AG08396 (cell line): ENCODE measurements at regions not wholly inside any gene's neighbourhood (a gene's known extent, or its start where the extent isn't known, plus 50 kb on each side); places are given as distances from the start of the nearest gene placed in this dataset.
"Not testable (repeated sequence)": the region's sequence is repeated elsewhere in the genome, so short reads cannot be mapped to it uniquely, and the experiment has no call there.

Source experiments
- DNase-seq: peaks from one replicate; pipeline ENCODE4 v3.0.0; 2012; ENCODE audit warnings: low spot score, mixed read lengths

- DNase-seq, result no peak
Measured at GRCh38 chr5:25451294-25451693, 806.5 kb upstream of the CDH10 start.

DNA sequence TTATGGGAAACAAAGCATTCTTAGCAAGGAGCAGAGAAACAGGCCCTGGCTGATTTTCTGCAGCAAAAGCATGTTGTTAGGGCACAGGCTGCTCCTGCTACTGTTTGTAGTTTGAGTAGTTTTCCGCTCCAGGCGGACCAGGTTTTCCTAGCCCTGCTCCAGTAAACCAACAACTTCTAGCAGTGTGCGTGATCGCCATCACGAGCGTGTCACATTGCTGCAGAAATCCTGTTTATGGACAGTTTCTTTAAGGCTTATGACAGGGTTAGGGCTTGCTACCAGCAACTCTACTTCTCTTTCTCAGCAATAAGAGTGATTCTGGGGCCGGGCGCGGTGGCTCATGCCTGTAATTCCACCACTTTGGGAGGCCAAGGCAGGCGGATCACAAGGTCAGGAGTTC lies 803.9 kb upstream of the CDH10 start:
- DNase-seq, result no peak

DNA sequence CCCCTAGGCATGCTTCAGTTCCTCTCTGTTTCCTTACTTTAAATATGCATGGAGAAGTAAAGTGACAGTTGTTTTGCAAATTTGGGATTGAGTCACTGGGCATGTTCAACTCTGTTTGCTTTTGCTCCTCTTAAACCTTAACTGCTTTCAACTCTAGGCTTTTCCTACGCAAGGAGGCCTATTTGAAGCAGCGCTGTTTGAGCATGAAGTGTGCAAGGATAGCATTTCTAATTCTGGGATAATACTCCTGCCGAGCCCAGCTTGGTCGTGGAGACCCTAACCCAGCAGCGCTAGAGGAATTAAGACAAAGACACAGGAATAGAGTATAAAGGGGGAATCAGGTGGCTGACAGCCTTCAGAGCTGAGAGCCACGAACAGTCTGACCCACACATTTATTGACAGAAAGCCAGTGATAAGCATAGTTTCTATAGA lies 803.4 kb upstream of the CDH10 start:
- DNase-seq, result no peak

GRCh38 chr5:25446061-25446420 lies 801.3 kb upstream of the CDH10 start:
- not testable (repeated sequence) for DNase-seq

- not testable (repeated sequence) for DNase-seq
Measured at GRCh38 chr5:25445381-25446060, 800.7 kb upstream of the CDH10 start.

GRCh38 chr5:25444697-25445096 lies 799.9 kb upstream of the CDH10 start:
- no peak for DNase-seq

DNA sequence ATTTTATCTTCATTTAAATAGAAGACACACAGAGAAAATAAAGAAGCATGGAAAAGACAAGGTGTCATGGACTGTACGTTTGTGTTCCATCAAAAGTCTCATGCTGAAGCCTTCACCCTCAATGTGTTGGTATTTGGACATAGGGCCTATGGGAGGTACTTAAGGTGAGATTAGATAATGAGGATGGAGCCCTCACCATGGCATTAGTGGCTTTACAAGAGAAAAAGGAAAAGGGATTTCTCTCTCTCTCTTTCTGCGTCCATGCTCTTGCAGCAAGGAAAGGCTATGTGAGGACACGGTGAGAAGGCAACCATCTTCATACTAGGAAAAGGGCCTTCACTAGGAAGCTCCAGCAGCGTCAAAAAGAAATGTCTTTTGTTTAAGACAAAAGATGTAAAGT lies 797.0 kb upstream of the CDH10 start:
- DNase-seq, result no peak

- DNase-seq, result no peak
Measured at GRCh38 chr5:25439025-25439424, 794.2 kb upstream of the CDH10 start.

- not testable (repeated sequence) for DNase-seq
Measured at GRCh38 chr5:25438375-25438774, 793.6 kb upstream of the CDH10 start.

DNA sequence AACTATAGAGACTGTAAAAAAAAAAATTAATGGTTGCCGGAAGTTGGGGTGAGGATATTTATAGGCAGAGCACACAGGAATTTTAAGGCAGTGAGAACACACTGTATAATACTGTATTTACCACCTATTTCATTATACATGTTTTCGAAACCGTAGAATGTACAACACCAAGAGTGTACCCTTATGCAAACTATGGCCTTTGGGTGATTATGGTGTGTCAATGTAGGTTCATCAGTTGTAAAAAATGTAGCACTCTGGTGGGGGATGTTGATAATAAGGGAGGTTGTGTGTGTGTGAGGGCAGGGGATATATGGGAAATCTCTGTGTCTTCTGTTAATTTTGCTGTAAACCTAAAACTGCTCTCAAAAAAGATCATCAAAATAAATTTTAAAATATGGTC lies 791.7 kb upstream of the CDH10 start:
- DNase-seq, result no peak

DNA sequence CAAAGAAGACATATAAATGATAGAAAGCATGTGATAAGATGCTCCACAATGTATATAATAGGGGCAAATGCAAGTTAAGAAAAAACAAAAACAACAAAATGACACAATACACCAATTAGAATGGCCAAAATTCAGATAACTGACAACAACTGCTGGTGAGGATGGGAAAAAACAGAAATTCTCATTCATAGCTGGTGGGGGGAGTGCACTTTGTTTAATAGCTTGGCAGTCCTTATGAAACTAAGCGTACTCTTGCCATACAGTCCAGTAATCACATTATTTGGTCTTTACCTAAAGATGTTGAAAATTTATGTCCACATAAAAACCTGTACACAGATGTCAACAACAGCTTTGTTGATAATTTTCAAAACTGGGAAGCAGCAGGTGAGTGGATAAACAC lies 791.1 kb upstream of the CDH10 start:
- DNase-seq, result no peak

GRCh38 chr5:25427240-25427639 lies 782.5 kb upstream of the CDH10 start:
- DNase-seq, result no peak

DNA sequence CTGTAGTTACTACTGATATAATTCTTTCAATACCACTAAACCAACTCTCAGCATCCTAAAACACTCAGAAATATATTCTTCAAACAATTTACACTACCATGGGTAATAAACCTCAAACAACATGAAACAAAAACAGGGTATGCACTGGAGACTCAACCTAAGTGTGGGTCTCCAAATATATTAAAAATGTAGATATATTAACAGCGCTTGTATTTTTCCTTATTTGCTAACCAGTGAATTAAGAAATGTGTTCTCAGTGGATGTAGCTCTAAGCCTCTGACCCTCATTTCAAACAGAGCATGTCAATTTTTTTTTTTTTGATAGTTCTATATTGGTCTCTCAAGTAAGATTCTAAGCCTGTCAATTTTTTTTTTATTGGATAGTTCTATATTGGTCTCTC lies 778.5 kb upstream of the CDH10 start:
- no peak for DNase-seq

- no peak for DNase-seq
Measured at GRCh38 chr5:25419684-25420083, 774.9 kb upstream of the CDH10 start.

GRCh38 chr5:25418978-25419377 lies 774.2 kb upstream of the CDH10 start:
- DNase-seq, result no peak

DNA sequence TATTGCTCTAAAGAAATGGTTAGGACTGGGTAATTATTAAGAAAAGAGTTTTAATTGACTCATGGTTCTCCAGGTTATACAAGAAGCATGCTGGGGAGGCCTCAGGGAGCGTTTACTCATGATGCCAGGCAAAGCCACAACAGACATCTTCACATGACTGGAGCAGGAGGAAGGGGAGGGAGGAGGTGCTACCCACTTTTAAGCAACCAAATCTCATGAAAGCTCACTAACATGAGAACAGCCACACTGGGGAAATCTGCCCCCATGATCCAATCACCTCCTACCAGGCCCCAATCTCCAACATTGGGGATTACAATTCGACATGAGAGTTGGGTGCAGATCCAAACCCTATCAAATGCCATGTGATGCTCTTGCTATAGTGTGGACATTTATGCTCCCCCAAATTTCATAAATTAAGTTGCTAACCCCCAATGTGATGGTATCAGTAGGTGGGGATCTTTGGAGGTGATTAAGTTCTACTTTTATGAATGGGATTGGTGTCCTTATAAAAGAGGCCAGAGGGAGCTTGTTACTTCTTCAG lies 773.6 kb upstream of the CDH10 start:
- no peak for DNase-seq

DNA sequence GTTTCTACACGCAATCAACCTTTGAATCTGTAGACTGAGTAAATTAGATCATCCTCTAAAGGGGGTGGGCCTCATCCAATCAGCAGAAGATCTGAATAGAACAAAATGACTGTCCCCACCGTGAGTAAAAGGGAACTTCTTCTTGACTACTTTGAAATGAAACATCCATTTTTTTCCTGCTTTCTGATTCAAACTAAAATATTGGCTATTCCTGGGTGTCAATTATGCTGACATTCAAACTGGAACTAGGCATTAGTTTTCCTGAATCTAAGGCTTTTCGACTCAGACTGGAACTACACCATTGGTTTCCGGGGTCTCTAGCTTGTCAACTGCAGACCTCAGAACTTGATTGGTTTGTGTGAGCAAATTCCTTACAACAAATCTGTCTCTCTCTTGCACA lies 772.2 kb upstream of the CDH10 start:
- no peak for DNase-seq

DNA sequence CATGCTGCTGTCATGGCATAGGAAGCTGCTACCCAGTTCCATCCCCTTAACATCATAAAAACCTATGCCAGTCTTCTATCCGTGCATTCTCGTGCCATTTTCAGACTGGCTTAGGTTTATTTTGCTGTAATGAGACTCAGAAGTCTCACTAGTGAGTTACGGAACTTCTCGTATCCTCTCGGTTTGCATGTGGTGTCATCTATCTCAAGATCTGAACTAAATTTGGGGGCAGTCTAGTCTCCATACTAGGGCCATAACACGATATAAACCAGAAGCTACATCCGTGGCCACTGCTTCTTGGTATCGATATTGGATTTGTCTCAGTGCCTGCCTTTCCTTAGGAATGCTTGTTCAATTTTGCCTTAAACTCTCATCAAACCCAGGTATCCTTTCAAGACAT lies 771.2 kb upstream of the CDH10 start:
- no peak for DNase-seq

DNA sequence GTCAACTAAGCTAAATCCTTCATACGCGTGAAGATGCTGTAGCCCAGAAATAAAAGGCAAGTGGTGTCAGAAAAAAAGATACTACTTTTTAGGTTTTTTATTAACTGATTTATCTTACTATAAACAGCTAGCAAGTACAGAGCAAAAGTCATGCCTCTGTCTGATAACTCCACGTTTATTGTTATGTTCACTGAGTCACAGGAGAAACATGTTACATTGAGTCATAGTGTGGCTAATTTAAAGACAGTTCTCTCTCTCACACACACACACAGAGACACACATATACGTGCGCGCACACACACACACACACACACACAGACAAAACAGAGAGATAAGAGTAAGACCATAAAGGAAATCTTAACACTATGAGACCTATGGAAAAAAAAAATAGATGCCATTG lies 770.0 kb upstream of the CDH10 start:
- DNase-seq, result no peak

GRCh38 chr5:25412116-25412661 lies 767.4 kb upstream of the CDH10 start:
- DNase-seq, result no peak

DNA sequence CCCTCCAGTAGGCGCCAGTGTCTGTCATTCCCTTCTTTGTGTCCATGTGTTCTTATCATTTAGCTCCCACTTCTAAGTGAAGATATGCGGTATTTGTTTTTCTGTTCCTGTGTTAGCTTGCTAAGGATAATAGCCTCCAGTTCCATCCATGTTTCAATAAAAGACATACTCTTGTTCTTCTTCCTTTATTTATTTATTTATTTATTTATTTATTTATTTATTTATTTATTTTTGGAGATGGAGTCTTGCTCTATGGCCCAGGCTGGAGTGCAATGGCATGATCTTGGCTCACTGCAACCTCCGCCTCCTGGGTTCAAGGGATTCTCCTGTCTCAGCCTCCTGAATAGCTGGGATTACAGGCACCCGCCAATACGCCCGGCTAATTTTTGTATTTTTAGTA lies 762.6 kb upstream of the CDH10 start:
- DNase-seq, result not testable (repeated sequence)

- DNase-seq, result no peak
Measured at GRCh38 chr5:25405850-25406249, 761.1 kb upstream of the CDH10 start.

DNA sequence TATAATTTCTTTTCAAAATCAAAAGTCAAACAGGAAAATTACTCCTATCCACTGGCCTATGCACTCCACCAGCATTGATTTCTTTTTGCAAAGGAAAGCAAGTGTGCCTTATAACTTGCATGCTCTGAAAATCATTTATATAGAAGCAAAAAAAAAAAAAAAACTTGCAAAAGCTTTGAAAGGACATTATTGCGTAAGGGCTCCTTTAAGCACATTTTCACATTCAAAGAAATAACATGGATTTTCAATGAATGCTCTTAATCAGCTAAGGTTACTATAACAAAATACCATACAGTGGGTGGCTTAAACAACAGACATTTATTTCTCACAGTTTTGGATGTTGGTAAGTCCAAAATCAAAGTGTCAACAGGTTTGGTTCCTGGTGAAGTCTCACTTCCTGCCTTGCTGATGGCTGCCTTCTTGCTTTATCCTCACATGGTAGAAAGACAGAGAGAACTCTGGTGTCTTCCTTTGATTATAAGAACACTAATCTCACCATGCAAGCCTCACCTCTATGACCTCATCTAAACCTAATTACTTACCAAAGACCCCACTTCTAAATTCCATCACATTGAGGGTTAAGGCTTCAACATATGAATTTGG lies 755.2 kb upstream of the CDH10 start:
- DNase-seq, result no peak

DNA sequence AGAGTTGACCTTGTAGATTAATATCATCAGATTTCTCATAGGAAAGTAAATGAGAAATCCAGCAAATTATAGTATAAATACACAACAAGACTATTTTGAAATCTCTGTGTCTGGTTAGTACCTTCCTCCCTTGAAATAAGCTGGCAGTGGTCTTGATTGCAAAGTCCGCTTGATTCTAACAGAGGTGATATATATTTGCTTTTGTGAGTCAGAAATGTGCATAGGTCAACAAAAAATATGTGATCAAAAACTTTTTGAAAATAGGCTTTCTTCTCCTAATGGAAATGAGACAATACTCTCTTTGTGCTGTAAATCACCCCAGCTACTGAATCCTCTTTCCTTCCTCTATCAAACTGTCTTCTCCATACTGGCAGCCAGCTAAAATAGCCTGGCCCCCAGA lies 749.2 kb upstream of the CDH10 start:
- DNase-seq, result no peak
